ENCODE measurements at regions not wholly inside any gene's neighbourhood (a gene's known extent, or its start where the extent isn't known, plus 50 kb on each side); places are given as distances from the start of the nearest gene placed in this dataset.

DNA sequence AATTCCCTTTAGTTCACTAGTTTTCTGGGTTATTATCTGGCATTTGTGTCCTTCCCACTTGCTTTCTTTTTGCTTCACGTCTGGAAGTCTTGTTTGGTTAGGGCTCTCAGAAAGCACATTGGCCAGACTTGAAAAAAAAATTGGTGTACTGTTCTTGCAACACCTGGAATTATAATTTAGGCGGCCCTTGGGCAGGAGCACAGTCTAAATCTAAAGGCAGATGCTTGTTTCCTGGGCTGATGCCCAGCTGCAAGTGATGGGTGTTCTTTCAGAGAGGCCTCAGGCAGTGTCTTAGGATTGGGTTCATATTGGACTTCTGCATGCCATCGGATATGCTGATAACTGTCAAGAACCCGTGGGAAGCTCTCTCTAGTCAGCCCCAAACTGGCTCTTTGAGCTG lies 521.5 kb downstream of the PDCD6IP start:
- TF ChIP-seq CTCF (IDR thresholded peaks at IDR 0.05) = no peak
- no peak for TF ChIP-seq POLR2A (IDR thresholded peaks at IDR 0.05)

Data from esophagus squamous epithelium (tissue), 4 donors.